Glutamatergic neuron (in vitro differentiated cells): ENCODE measurements at regions not wholly inside any gene's neighbourhood (a gene's known extent, or its start where the extent isn't known, plus 50 kb on each side); places are given as distances from the start of the nearest gene placed in this dataset.

ENCODE experiments used
- DNase-seq: peaks from one replicate; pipeline ENCODE4 v3.0.0; 2022
- H3K27ac Mint-ChIP-seq: one replicate; pipeline ENCODE4 v1.8.0; 2020; ENCODE audit warnings: mild to moderate bottlenecking, mixed read lengths, inconsistent platforms; ENCODE audit not compliant: unreplicated experiment
- H3K27me3 Mint-ChIP-seq: one replicate; pipeline ENCODE4 v1.8.0; 2020; ENCODE audit warnings: mild to moderate bottlenecking, moderate library complexity, mixed read lengths, inconsistent platforms; ENCODE audit not compliant: unreplicated experiment
- H3K36me3 Mint-ChIP-seq: one replicate; pipeline ENCODE4 v1.8.0; 2020; ENCODE audit warnings: mild to moderate bottlenecking, mixed read lengths, inconsistent platforms; ENCODE audit not compliant: unreplicated experiment
- H3K4me1 Mint-ChIP-seq: one replicate; pipeline ENCODE4 v1.8.0; 2020; ENCODE audit warnings: mild to moderate bottlenecking, low read depth, mixed read lengths, inconsistent platforms; ENCODE audit not compliant: unreplicated experiment
- H3K4me3 Mint-ChIP-seq: one replicate; pipeline ENCODE4 v1.8.0; 2020; ENCODE audit warnings: mild to moderate bottlenecking, mixed read lengths, inconsistent platforms; ENCODE audit not compliant: unreplicated experiment
- H3K9me3 Mint-ChIP-seq: one replicate; pipeline ENCODE4 v1.8.0; 2020; ENCODE audit warnings: mild to moderate bottlenecking, moderate library complexity, mixed read lengths, inconsistent platforms; ENCODE audit not compliant: unreplicated experiment
- TF ChIP-seq, protein P1 (sequence below): fragments of 200-600 bp; sonication (generic); IDR thresholded peaks from one replicate; pipeline ENCODE4 v1.5.0; 2021; ENCODE audit not compliant: partially characterized antibody, unreplicated experiment

GRCh38 chr6:71512256-71512655 is 223.6 kb downstream of the OGFRL1 start:
- no peak for DNase-seq
- TF ChIP-seq, protein P1, sequence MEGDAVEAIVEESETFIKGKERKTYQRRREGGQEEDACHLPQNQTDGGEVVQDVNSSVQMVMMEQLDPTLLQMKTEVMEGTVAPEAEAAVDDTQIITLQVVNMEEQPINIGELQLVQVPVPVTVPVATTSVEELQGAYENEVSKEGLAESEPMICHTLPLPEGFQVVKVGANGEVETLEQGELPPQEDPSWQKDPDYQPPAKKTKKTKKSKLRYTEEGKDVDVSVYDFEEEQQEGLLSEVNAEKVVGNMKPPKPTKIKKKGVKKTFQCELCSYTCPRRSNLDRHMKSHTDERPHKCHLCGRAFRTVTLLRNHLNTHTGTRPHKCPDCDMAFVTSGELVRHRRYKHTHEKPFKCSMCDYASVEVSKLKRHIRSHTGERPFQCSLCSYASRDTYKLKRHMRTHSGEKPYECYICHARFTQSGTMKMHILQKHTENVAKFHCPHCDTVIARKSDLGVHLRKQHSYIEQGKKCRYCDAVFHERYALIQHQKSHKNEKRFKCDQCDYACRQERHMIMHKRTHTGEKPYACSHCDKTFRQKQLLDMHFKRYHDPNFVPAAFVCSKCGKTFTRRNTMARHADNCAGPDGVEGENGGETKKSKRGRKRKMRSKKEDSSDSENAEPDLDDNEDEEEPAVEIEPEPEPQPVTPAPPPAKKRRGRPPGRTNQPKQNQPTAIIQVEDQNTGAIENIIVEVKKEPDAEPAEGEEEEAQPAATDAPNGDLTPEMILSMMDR: no peak
- no peaks in the 10 kb centered on the region for H3K9me3 Mint-ChIP-seq
- H3K4me1 Mint-ChIP-seq: no peaks in the 10 kb centered on the region
- H3K27ac Mint-ChIP-seq: no peak overlapping the region
- no peaks in the 10 kb centered on the region for H3K36me3 Mint-ChIP-seq
- no peak overlapping the region for H3K4me3 Mint-ChIP-seq
- no peaks in the 10 kb centered on the region for H3K27me3 Mint-ChIP-seq

DNA sequence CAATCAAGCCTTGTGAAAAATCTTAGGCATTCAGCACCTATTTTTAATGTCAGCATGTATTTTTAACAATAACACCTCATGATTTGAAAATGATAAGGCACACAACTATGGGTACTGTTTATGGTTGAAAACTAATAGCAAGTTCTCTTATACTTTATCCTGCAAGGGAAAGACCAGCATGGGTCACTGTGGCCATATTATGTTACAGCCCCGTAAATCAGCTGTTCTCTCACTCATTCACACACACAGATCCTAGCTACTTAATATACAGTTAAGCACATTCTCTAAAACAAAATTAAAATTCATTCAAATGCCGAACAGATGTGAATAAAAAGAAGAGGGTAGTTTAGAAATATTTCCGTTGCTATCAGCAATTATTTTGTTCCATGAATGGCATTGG is 224.4 kb downstream of the OGFRL1 start:
- Mint-ChIP-seq H3K9me3 (no peaks in the 10 kb centered on the region), H3K27me3 (no peaks in the 10 kb centered on the region), H3K36me3 (no peaks in the 10 kb centered on the region), H3K27ac (no peak overlapping the region), H3K4me1 (no peaks in the 10 kb centered on the region), H3K4me3 (no peak overlapping the region)
- TF ChIP-seq, protein P1: no peak
- no peak for DNase-seq

- Mint-ChIP-seq H3K9me3 (no peaks in the 10 kb centered on the region), H3K27me3 (no peaks in the 10 kb centered on the region), H3K27ac (no peak overlapping the region), H3K4me3 (no peak overlapping the region), H3K4me1 (no peaks in the 10 kb centered on the region), H3K36me3 (no peaks in the 10 kb centered on the region)
- no peak for DNase-seq
- TF ChIP-seq, protein P1: no peak
Observed at GRCh38 chr6:71523548-71523947, 234.9 kb downstream of the OGFRL1 start.

DNA sequence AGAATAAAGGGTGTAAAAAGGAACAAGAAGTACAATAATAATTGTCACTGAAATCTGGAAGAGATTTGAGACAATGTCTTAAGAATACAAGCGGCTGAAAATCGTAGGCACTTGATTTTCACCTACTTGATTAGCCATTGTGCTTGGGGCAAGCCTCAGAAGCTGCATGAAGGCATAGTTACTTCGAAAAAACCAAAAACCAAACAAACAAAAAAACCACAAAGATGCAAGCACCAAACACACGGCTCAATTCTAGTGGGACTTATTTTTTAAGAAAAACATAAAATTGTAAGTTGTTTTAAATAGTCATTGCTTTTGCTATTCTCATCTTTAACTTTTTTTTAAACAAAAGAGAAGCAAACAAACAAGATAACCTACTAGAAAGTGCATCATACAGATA is 235.6 kb downstream of the OGFRL1 start:
- TF ChIP-seq, protein P1: no peak
- Mint-ChIP-seq H3K27me3 (no peaks in the 10 kb centered on the region), H3K4me1 (no peaks in the 10 kb centered on the region), H3K4me3 (no peak overlapping the region), H3K27ac (no peak overlapping the region), H3K9me3 (no peaks in the 10 kb centered on the region), H3K36me3 (no peaks in the 10 kb centered on the region)
- no peak for DNase-seq

DNA sequence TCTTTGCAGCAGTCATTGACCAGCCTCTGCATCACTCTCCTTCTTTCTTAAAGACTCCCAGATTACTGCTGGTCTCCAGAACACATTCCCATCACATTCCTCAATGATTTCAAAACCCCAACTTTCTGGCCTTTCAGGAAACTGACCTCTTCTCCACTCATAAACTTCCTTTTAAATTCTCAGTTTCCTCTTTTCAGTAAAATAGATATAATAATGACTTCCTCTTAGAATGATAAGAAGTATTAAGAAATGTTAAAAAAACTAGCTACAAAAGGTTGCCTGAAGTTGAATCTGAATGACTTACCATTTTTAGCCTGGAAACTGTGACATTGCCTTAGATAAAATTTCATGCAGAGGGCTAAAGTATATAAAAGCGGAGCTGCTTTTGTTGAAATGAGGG is 239.3 kb downstream of the OGFRL1 start:
- Mint-ChIP-seq H3K4me3 (no peak overlapping the region), H3K27me3 (no peaks in the 10 kb centered on the region), H3K4me1 (no peaks in the 10 kb centered on the region), H3K27ac (no peak overlapping the region), H3K36me3 (no peaks in the 10 kb centered on the region), H3K9me3 (no peaks in the 10 kb centered on the region)
- TF ChIP-seq, protein P1: no peak
- no peak for DNase-seq
